Retinal pigment epithelial cell (primary cell): ENCODE measurements at regions not wholly inside any gene's neighbourhood (a gene's known extent, or its start where the extent isn't known, plus 50 kb on each side); places are given as distances from the start of the nearest gene placed in this dataset.
A peak's percentile ranks its signal among the peaks of the same experiment; 100 is the strongest.
"Not testable (repeated sequence)": the region's sequence is repeated elsewhere in the genome, so short reads cannot be mapped to it uniquely, and the experiment has no call there.

Experiments
- DNase-seq: peaks from one replicate; pipeline ENCODE4 v3.0.0-alpha.2; 2010; ENCODE audit warnings: low read depth
- H3K4me3 ChIP-seq: 2 replicates; pipeline ENCODE4 v1.5.1; 2011; ENCODE audit warnings: mild to moderate bottlenecking, low read length, control low read depth, moderate library complexity
- TF ChIP-seq, protein P1 (sequence below): conservative IDR thresholded peaks from 2 replicates; pipeline ENCODE4 v1.5.1; 2011; ENCODE audit warnings: low read depth, low read length, control low read depth, inconsistent platforms

DNA sequence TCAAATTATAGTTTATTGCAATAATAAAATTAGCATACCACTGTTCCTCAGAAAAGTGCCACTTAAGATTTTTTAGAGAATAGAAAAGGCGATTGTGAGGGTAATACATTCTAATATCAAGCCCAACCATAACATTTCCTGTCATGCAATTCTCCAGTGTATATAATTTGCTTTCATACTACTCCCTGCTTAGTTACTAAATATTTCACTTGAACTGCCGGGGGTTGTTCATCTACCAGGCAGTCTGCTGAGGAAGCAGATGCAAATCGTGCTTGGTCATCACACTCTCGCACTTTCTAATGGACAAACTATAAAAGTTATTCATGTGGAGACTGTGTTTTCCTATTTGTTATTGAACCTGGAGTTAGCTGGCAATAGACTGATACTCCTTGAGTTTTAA lies 645.6 kb upstream of the CBLB start:
- no peak for DNase-seq
- H3K4me3 ChIP-seq: no peak overlapping the region
- TF ChIP-seq, protein P1, sequence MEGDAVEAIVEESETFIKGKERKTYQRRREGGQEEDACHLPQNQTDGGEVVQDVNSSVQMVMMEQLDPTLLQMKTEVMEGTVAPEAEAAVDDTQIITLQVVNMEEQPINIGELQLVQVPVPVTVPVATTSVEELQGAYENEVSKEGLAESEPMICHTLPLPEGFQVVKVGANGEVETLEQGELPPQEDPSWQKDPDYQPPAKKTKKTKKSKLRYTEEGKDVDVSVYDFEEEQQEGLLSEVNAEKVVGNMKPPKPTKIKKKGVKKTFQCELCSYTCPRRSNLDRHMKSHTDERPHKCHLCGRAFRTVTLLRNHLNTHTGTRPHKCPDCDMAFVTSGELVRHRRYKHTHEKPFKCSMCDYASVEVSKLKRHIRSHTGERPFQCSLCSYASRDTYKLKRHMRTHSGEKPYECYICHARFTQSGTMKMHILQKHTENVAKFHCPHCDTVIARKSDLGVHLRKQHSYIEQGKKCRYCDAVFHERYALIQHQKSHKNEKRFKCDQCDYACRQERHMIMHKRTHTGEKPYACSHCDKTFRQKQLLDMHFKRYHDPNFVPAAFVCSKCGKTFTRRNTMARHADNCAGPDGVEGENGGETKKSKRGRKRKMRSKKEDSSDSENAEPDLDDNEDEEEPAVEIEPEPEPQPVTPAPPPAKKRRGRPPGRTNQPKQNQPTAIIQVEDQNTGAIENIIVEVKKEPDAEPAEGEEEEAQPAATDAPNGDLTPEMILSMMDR: no peak

- DNase-seq: peak; percentile 52
- H3K4me3 ChIP-seq: no peak overlapping the region
Measured at GRCh38 chr3:106518516-106518915, 649.7 kb upstream of the CBLB start.

GRCh38 chr3:106522397-106522796 lies 653.6 kb upstream of the CBLB start:
- TF ChIP-seq, protein P1: no peak
- DNase-seq: no peak
- H3K4me3 ChIP-seq: no peak overlapping the region

More at GRCh38 chr3:106518516-106518915, 649.7 kb upstream of the CBLB start:
- TF ChIP-seq, protein P1: no peak

GRCh38 chr3:106528932-106529331 lies 660.1 kb upstream of the CBLB start:
- TF ChIP-seq, protein P1: no peak
- H3K4me3 ChIP-seq: no peak overlapping the region

GRCh38 chr3:106529738-106530137 lies 660.9 kb upstream of the CBLB start:
- TF ChIP-seq, protein P1: no peak
- no peak for DNase-seq

More at GRCh38 chr3:106528932-106529331, 660.1 kb upstream of the CBLB start:
- DNase-seq: no peak

DNA sequence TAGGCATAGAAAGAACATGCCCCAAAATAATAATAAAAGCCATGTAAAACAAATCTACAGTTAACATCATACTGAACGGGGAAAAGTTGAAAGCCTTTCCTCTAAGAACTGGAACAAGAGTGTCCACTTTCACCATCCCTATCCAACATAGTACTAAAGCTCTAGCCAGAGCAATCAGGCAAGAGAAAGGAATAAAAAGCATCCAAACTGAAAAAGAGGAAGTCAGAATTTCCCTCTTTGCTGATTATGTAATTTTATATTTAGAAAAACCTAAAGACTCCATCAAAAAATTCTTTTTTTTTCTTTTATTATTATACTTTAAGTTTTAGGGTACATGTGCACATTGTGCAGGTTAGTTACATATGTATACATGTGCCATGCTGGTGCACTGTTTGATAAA lies 661.6 kb upstream of the CBLB start:
- TF ChIP-seq, protein P1: no peak
- no peak for DNase-seq
- no peak overlapping the region for H3K4me3 ChIP-seq

More at GRCh38 chr3:106529738-106530137, 660.9 kb upstream of the CBLB start:
- H3K4me3 ChIP-seq: no peak overlapping the region

DNA sequence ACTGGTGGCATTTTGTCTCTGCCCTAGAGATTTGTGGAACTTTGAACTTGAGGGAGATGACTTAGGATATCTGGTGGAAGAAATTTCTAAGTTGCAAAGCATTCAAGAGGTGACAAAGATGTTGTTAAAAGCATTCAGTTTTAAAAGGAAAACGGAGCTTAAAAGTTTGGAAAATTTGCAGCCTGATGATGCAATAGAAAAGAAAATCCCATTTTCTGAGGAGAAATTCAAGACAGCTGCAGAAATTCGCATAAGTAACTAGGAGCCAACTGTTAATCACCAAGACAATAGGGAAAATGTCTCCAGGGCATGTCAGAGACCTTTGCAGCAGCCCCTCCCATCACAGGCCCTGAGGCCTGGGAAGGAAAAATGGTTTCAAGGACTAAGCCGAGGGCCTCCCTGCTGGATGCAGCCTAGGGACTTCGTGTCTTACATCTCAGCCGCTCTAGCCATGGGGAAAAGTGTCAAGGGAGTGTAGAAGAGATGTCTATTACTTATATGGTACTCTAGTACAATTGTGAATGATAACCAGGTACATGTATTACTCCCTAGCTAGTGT lies 663.0 kb upstream of the CBLB start:
- not testable (repeated sequence) for DNase-seq, H3K4me3 ChIP-seq
